Small intestine (tissue), 7 donors: ENCODE measurements at regions not wholly inside any gene's neighbourhood (a gene's known extent, or its start where the extent isn't known, plus 50 kb on each side); places are given as distances from the start of the nearest gene placed in this dataset.

ENCODE experiments used
- DNase-seq, 2 donors: peaks; one replicate each; pipeline versions ENCODE4 v3.0.0 to v3.0.0-alpha.2; 2013
- FAIRE-seq: peaks from 2 replicates; lab custom pipeline; 2012; peaks lifted over from hg19 to GRCh38; lab: Jason Lieb, UNC
- H3K27ac ChIP-seq, 3 donors: one replicate each; pipeline ENCODE4 v1.5.1; 2013; ENCODE audit warnings: low read length in 2 of 3, mild to moderate bottlenecking in 2 of 3, control low read depth in 1 of 3, inconsistent platforms in 1 of 3, low read depth in 1 of 3, moderate library complexity in 1 of 3
- H3K27me3 ChIP-seq, 3 donors: one replicate each; pipeline ENCODE4 v1.6.1; 2013; ENCODE audit warnings: low read length in 3 of 3, inconsistent platforms in 1 of 3; ENCODE audit not compliant: control insufficient read depth in 3 of 3, insufficient read depth in 3 of 3
- H3K36me3 ChIP-seq, 3 donors: one replicate each; pipeline ENCODE4 v1.6.1; 2013; ENCODE audit warnings: low read length in 3 of 3, inconsistent platforms in 1 of 3, low read depth in 1 of 3, mild to moderate bottlenecking in 1 of 3, moderate library complexity in 1 of 3; ENCODE audit not compliant: control insufficient read depth in 3 of 3, insufficient read depth in 2 of 3
- H3K4me1 ChIP-seq, 3 donors: one replicate each; pipeline ENCODE4 v1.6.1; 2013; ENCODE audit warnings: low read length in 2 of 3, inconsistent platforms in 1 of 3, low read depth in 1 of 3, mild to moderate bottlenecking in 1 of 3, moderate library complexity in 1 of 3; ENCODE audit not compliant: control insufficient read depth in 3 of 3, insufficient read depth in 2 of 3
- H3K4me3 ChIP-seq, 3 donors: one replicate each; pipeline ENCODE4 v1.5.1; 2013; ENCODE audit warnings: low read length in 3 of 3, control low read depth in 1 of 3, inconsistent platforms in 1 of 3, low read depth in 1 of 3, mild to moderate bottlenecking in 1 of 3, moderate library complexity in 1 of 3
- H3K9me3 ChIP-seq, 2 donors: one replicate each; pipeline ENCODE4 v1.6.1; 2013; ENCODE audit warnings: low read depth in 1 of 2, low read length in 1 of 2; ENCODE audit not compliant: control insufficient read depth in 2 of 2, insufficient read depth in 1 of 2
- WGBS, 3 donors: extraction: QIAGEN DNeasy Blood & Tissue Kit; methylation state at CpG; one replicate each; pipeline ENCODE4 v1.1.7; 2013; 5-methylcytosine and 5-hydroxymethylcytosine counted together
- donor health status: healthy with polysubstance abuse.
- donor health status: control.
- donor health status: control.
- donor health status: Bipolar disorder and iron deficiency.
- donor health status: healthy.

GRCh38 chr1:56236688-56237087 lies 342.7 kb downstream of the PLPP3 start:
- Histone ChIP-seq H3K27ac (no peak overlapping the region), H3K36me3 (no peaks in the 10 kb centered on the region), H3K4me3 (no peak overlapping the region), H3K27me3 (peaks cover 0 to 2% (median 0%) of the 10 kb centered on the region in 3 donors), H3K4me1 (no peaks in the 10 kb centered on the region), H3K9me3 (no peaks in the 10 kb centered on the region)
- no peak for FAIRE-seq
- WGBS, 3 donors: 87 to 91% (median 90%) methylated on average over 4 of the region's 4 CpGs
- DNase-seq: no peak

GRCh38 chr1:56235909-56236510 lies 343.4 kb downstream of the PLPP3 start:
- 64 to 74% (median 66%) methylated on average over 2 of the region's 2 CpGs for WGBS, 3 donors
- Histone ChIP-seq H3K36me3 (no peaks in the 10 kb centered on the region), H3K27ac (no peak overlapping the region), H3K4me1 (no peaks in the 10 kb centered on the region), H3K27me3 (peaks cover 0 to 2% (median 0%) of the 10 kb centered on the region in 3 donors), H3K4me3 (no peak overlapping the region), H3K9me3 (no peaks in the 10 kb centered on the region)
- peak in 1 of 2 donors; percentile 3 for DNase-seq
- FAIRE-seq: no peak

- H3K4me1 ChIP-seq: no peaks in the 10 kb centered on the region
- no peak overlapping the region for H3K27ac ChIP-seq
- no peaks in the 10 kb centered on the region for H3K36me3 ChIP-seq
- no peaks in the 10 kb centered on the region for H3K9me3 ChIP-seq
- H3K27me3 ChIP-seq: no peaks in the 10 kb centered on the region
- WGBS, 3 donors: 58 to 70% (median 70%) methylated on average over 8 of the region's 8 CpGs
- no peak overlapping the region for H3K4me3 ChIP-seq
- no peak for FAIRE-seq
- no peak for DNase-seq
These were observed 350.2 kb downstream of the PLPP3 start for GRCh38 chr1:56229186-56229585.

- H3K4me1 ChIP-seq: no peaks in the 10 kb centered on the region
- no peak overlapping the region for H3K4me3 ChIP-seq
- no peak overlapping the region for H3K27ac ChIP-seq
- no peaks in the 10 kb centered on the region for H3K27me3 ChIP-seq
- no peaks in the 10 kb centered on the region for H3K36me3 ChIP-seq
- no peaks in the 10 kb centered on the region for H3K9me3 ChIP-seq
- FAIRE-seq (no peak), DNase-seq (no peak)
- WGBS, 3 donors: 74 to 87% (median 79%) methylated on average over 3 of the region's 3 CpGs
These were observed 351.5 kb downstream of the PLPP3 start for GRCh38 chr1:56227886-56228285.

GRCh38 chr1:56227401-56227800 lies 352.0 kb downstream of the PLPP3 start:
- FAIRE-seq (no peak), DNase-seq (no peak)
- Histone ChIP-seq H3K4me3 (no peak overlapping the region), H3K27me3 (no peaks in the 10 kb centered on the region), H3K27ac (no peak overlapping the region), H3K4me1 (no peaks in the 10 kb centered on the region), H3K36me3 (no peaks in the 10 kb centered on the region), H3K9me3 (no peaks in the 10 kb centered on the region)
- 91 to 95% (median 94%) methylated on average over 1 of the region's 1 CpG for WGBS, 3 donors

- no peak for DNase-seq
- H3K4me3 ChIP-seq: no peak overlapping the region
- no peak for FAIRE-seq
- WGBS, 3 donors: 91 to 93% (median 92%) methylated on average over 1 of the region's 1 CpG
- no peaks in the 10 kb centered on the region for H3K27me3 ChIP-seq
- H3K27ac ChIP-seq: no peak overlapping the region
- H3K4me1 ChIP-seq: no peaks in the 10 kb centered on the region
- H3K9me3 ChIP-seq: no peaks in the 10 kb centered on the region
- no peaks in the 10 kb centered on the region for H3K36me3 ChIP-seq
These were observed 353.2 kb downstream of the PLPP3 start for GRCh38 chr1:56225964-56226815.

- no peak for DNase-seq
- 76 to 86% (median 78%) methylated on average over 2 of the region's 2 CpGs for WGBS, 3 donors
These were observed 355.4 kb downstream of the PLPP3 start for GRCh38 chr1:56223968-56224367.

GRCh38 chr1:56222914-56223540 lies 356.3 kb downstream of the PLPP3 start:
- FAIRE-seq (no peak), DNase-seq (no peak)
- Histone ChIP-seq H3K27me3 (no peaks in the 10 kb centered on the region), H3K27ac (no peak overlapping the region), H3K4me3 (no peak overlapping the region), H3K9me3 (no peaks in the 10 kb centered on the region), H3K36me3 (no peaks in the 10 kb centered on the region), H3K4me1 (no peaks in the 10 kb centered on the region)

More at GRCh38 chr1:56223968-56224367, 355.4 kb downstream of the PLPP3 start:
- H3K27me3 ChIP-seq: no peaks in the 10 kb centered on the region
- H3K36me3 ChIP-seq: no peaks in the 10 kb centered on the region
- no peak overlapping the region for H3K4me3 ChIP-seq
- H3K9me3 ChIP-seq: no peaks in the 10 kb centered on the region
- FAIRE-seq: no peak
- no peaks in the 10 kb centered on the region for H3K4me1 ChIP-seq
- H3K27ac ChIP-seq: no peak overlapping the region
